GM21515 (cell line): ENCODE measurements at regions not wholly inside any gene's neighbourhood (a gene's known extent, or its start where the extent isn't known, plus 50 kb on each side); places are given as distances from the start of the nearest gene placed in this dataset.

Experiments used
- ATAC-seq: cut with Tn5 transposase; IDR thresholded peaks from one replicate; pipeline ENCODE4 v1.9.1; 2021; ENCODE audit not compliant: unreplicated experiment

GRCh38 chr22:49380095-49380827, 447.4 kb downstream of the BRD1 start:
- no peak for ATAC-seq

- ATAC-seq = no peak
Observed at GRCh38 chr22:49377306-49377705, 450.4 kb downstream of the BRD1 start.

- no peak for ATAC-seq
Observed at GRCh38 chr22:49373801-49374226, 453.9 kb downstream of the BRD1 start.

GRCh38 chr22:49373289-49373666, 454.4 kb downstream of the BRD1 start:
- ATAC-seq = no peak

- ATAC-seq = no peak
Observed at GRCh38 chr22:49372530-49373288, 455.0 kb downstream of the BRD1 start.

GRCh38 chr22:49372111-49372529, 455.6 kb downstream of the BRD1 start:
- ATAC-seq = no peak

- no peak for ATAC-seq
Observed at GRCh38 chr22:49371325-49372110, 456.2 kb downstream of the BRD1 start.

GRCh38 chr22:49370627-49371301, 456.9 kb downstream of the BRD1 start:
- no peak for ATAC-seq

GRCh38 chr22:49369726-49370626, 457.7 kb downstream of the BRD1 start:
- no peak for ATAC-seq

- ATAC-seq = no peak
Observed at GRCh38 chr22:49368976-49369725, 458.5 kb downstream of the BRD1 start.

- no peak for ATAC-seq
Observed at GRCh38 chr22:49368221-49368975, 459.3 kb downstream of the BRD1 start.

- no peak for ATAC-seq
Observed at GRCh38 chr22:49367041-49367697, 460.5 kb downstream of the BRD1 start.

GRCh38 chr22:49366437-49366836, 461.2 kb downstream of the BRD1 start:
- ATAC-seq = no peak

GRCh38 chr22:49365910-49366309, 461.8 kb downstream of the BRD1 start:
- ATAC-seq = no peak

GRCh38 chr22:49365191-49365837, 462.4 kb downstream of the BRD1 start:
- ATAC-seq = no peak

GRCh38 chr22:49364398-49364797, 463.3 kb downstream of the BRD1 start:
- ATAC-seq = no peak

GRCh38 chr22:49363526-49364230, 464.0 kb downstream of the BRD1 start:
- ATAC-seq = no peak
